ENCODE measurements at regions not wholly inside any gene's neighbourhood (a gene's known extent, or its start where the extent isn't known, plus 50 kb on each side); places are given as distances from the start of the nearest gene placed in this dataset.

- Histone ChIP-seq H3K79me2 (ENCODE audit: control insufficient read depth, insufficient read depth, low read length) (no peaks in the 10 kb centered on the region), H3K4me3 (replicated peaks in 1 of 3; ENCODE audit: insufficient read depth in 1 of 3, low read depth in 1 of 3, low read length in 3 of 3) (no peak overlapping the region), H3K36me3 (ENCODE audit: control insufficient read depth in 2 of 2, extremely low read depth in 1 of 2, insufficient read depth in 2 of 2, low read length in 2 of 2) (no peaks in the 10 kb centered on the region), H3K9ac (replicated peaks; ENCODE audit: extremely low read depth, insufficient read depth, low read length) (no peak overlapping the region), H4K20me1 (replicated peaks; ENCODE audit: control insufficient read depth, extremely low read depth, insufficient read depth, low read length) (no peaks in the 10 kb centered on the region), H3K9me3 (replicated peaks; ENCODE audit: control insufficient read depth, insufficient read depth, low read length) (no peaks in the 10 kb centered on the region), H3K27ac (ENCODE audit: insufficient read depth, low read depth, low read length) (no peak overlapping the region), H3K4me2 (ENCODE audit: insufficient read depth, low read length) (no peak overlapping the region), H3K27me3 (ENCODE audit: control insufficient read depth in 2 of 2, insufficient read depth in 2 of 2, low read length in 2 of 2) (no peaks in the 10 kb centered on the region), H2AFZ (ENCODE audit: low read depth, low read length) (no peak overlapping the region), H3K4me1 (ENCODE audit: control insufficient read depth, extremely low read depth, insufficient read depth, low read length) (no peaks in the 10 kb centered on the region), H3K9me1 (replicated peaks; ENCODE audit: control insufficient read depth, extremely low read depth, insufficient read depth, low read length) (no peaks in the 10 kb centered on the region)
- dilution Hi-C loops (cut with MboI; ENCODE audit: extremely low pct_ligation_motif_present, low sequenced_read_pairs) (no loop called here), intact Hi-C loops (cut with micrococcal nuclease) (no loop called here)
- DNase-seq (ENCODE audit: low read depth, low spot score) (no peak), FAIRE-seq (no peak)
- CTCF ChIA-PET: no interaction called here
- no TSS peak for BruUV-seq (replicated peaks)
- POLR2A ChIA-PET: no interaction called here
- TF ChIP-seq, protein P1, sequence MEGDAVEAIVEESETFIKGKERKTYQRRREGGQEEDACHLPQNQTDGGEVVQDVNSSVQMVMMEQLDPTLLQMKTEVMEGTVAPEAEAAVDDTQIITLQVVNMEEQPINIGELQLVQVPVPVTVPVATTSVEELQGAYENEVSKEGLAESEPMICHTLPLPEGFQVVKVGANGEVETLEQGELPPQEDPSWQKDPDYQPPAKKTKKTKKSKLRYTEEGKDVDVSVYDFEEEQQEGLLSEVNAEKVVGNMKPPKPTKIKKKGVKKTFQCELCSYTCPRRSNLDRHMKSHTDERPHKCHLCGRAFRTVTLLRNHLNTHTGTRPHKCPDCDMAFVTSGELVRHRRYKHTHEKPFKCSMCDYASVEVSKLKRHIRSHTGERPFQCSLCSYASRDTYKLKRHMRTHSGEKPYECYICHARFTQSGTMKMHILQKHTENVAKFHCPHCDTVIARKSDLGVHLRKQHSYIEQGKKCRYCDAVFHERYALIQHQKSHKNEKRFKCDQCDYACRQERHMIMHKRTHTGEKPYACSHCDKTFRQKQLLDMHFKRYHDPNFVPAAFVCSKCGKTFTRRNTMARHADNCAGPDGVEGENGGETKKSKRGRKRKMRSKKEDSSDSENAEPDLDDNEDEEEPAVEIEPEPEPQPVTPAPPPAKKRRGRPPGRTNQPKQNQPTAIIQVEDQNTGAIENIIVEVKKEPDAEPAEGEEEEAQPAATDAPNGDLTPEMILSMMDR (IDR thresholded peaks at IDR 0.05; ENCODE audit: extremely low read depth in 1 of 2, insufficient read depth in 1 of 2, low read depth in 1 of 2, low read length in 2 of 2): no peak
- no peak for TF ChIP-seq MAX (IDR thresholded peaks at IDR 0.05; ENCODE audit: insufficient read depth, insufficient read length)
- no peak for TF ChIP-seq JUN (IDR thresholded peaks at IDR 0.05; ENCODE audit: borderline replicate concordance, insufficient read depth, insufficient read length, low read depth)
- no peak for TF ChIP-seq MYC (IDR thresholded peaks at IDR 0.05; ENCODE audit: low read depth, low read length)
- no peak for TF ChIP-seq POLR2AphosphoS5 (IDR thresholded peaks at IDR 0.05; ENCODE audit: insufficient read depth, low read depth, low read length)
Measured at GRCh38 chr10:128432423-128432822, 306.2 kb upstream of the MKI67 start.

DNA sequence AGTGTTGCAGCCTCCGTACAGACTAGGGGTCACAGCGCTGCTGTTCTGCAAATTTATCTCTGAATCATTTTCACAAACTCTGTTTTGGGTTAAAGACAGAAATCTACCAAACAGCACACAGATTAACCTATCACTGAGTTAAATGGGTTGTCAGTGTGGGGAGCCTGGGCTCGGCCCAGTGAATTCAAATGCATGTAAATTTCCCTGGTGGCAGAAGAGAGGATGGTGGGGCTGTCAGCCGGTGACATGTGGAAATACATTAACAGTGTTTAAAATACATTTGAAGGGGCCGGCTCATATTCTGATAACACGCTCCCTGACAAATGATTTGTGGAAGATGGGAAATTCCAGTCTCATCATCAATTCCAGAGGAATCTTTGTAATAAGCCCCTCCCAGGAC is 309.6 kb upstream of the MKI67 start:
- intact Hi-C loops (cut with micrococcal nuclease) (no loop called here), dilution Hi-C loops (cut with MboI; ENCODE audit: extremely low pct_ligation_motif_present, low sequenced_read_pairs) (no loop called here)
- POLR2A ChIA-PET: no interaction called here
- H3K27ac ChIP-seq (ENCODE audit: insufficient read depth, low read depth, low read length): no peak overlapping the region
- no peak for TF ChIP-seq JUN (IDR thresholded peaks at IDR 0.05; ENCODE audit: borderline replicate concordance, insufficient read depth, insufficient read length, low read depth)
- TF ChIP-seq, protein P1 (IDR thresholded peaks at IDR 0.05; ENCODE audit: extremely low read depth in 1 of 2, insufficient read depth in 1 of 2, low read depth in 1 of 2, low read length in 2 of 2): no peak
- TF ChIP-seq POLR2A (IDR thresholded peaks at IDR 0.05; ENCODE audit: low read depth, low read length): no peak
- TF ChIP-seq MAX (IDR thresholded peaks at IDR 0.05; ENCODE audit: insufficient read depth, insufficient read length): no peak
- no peak for TF ChIP-seq FOS (IDR thresholded peaks at IDR 0.05; ENCODE audit: borderline replicate concordance, insufficient read depth, low read length)
- no peak for TF ChIP-seq POLR2AphosphoS5 (IDR thresholded peaks at IDR 0.05; ENCODE audit: insufficient read depth, low read depth, low read length)
- FAIRE-seq: no peak
- H3K27me3 ChIP-seq (ENCODE audit: control insufficient read depth in 2 of 2, insufficient read depth in 2 of 2, low read length in 2 of 2): no peaks in the 10 kb centered on the region
- H2AFZ ChIP-seq (ENCODE audit: low read depth, low read length): no peak overlapping the region
- H3K4me1 ChIP-seq (ENCODE audit: control insufficient read depth, extremely low read depth, insufficient read depth, low read length): no peaks in the 10 kb centered on the region
- no peak overlapping the region for H3K4me2 ChIP-seq (ENCODE audit: insufficient read depth, low read length)
- H3K9ac ChIP-seq (replicated peaks; ENCODE audit: extremely low read depth, insufficient read depth, low read length): no peak overlapping the region
- no peak overlapping the region for H3K4me3 ChIP-seq (replicated peaks in 1 of 3; ENCODE audit: insufficient read depth in 1 of 3, low read depth in 1 of 3, low read length in 3 of 3)
- H3K9me3 ChIP-seq (replicated peaks; ENCODE audit: control insufficient read depth, insufficient read depth, low read length): no peaks in the 10 kb centered on the region
- CTCF ChIA-PET: no interaction called here
- H4K20me1 ChIP-seq (replicated peaks; ENCODE audit: control insufficient read depth, extremely low read depth, insufficient read depth, low read length): no peaks in the 10 kb centered on the region
- no peaks in the 10 kb centered on the region for H3K9me1 ChIP-seq (replicated peaks; ENCODE audit: control insufficient read depth, extremely low read depth, insufficient read depth, low read length)
- BruUV-seq (replicated peaks): no TSS peak
- H3K36me3 ChIP-seq (ENCODE audit: control insufficient read depth in 2 of 2, extremely low read depth in 1 of 2, insufficient read depth in 2 of 2, low read length in 2 of 2): no peaks in the 10 kb centered on the region
- H3K79me2 ChIP-seq (ENCODE audit: control insufficient read depth, insufficient read depth, low read length): no peaks in the 10 kb centered on the region
- no peak for DNase-seq (ENCODE audit: low read depth, low spot score)
